HG02623 (cell line): ENCODE measurements at regions not wholly inside any gene's neighbourhood (a gene's known extent, or its start where the extent isn't known, plus 50 kb on each side); places are given as distances from the start of the nearest gene placed in this dataset.
A peak's percentile ranks its signal among the peaks of the same experiment; 100 is the strongest.

ENCODE experiments used
- ATAC-seq: cut with Tn5 transposase; IDR thresholded peaks from one replicate; pipeline ENCODE4 v1.9.1; 2021; ENCODE audit warnings: moderate library complexity; ENCODE audit not compliant: unreplicated experiment

DNA sequence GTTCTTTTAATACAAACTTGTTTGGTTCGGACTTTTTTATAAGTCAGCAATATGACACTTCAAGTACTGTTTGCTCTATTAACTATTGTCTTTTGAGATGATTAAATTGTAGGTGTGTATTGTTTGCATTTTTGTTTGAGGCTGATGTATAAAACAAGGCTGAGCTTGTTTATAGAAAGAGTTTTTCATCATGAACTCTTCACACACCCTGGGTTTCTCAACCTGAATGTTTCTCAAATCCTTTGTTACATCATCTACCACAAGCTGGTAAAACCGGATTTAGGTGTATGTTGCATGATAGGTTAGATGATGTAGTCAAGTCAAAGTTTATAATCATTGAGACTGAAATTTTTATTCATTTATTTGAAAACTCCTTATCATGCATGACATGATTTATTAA is 335.2 kb upstream of the LRATD1 start:
- ATAC-seq = no peak

- no peak for ATAC-seq
Observed at GRCh38 chr2:14297906-14298305, 334.6 kb upstream of the LRATD1 start.

DNA sequence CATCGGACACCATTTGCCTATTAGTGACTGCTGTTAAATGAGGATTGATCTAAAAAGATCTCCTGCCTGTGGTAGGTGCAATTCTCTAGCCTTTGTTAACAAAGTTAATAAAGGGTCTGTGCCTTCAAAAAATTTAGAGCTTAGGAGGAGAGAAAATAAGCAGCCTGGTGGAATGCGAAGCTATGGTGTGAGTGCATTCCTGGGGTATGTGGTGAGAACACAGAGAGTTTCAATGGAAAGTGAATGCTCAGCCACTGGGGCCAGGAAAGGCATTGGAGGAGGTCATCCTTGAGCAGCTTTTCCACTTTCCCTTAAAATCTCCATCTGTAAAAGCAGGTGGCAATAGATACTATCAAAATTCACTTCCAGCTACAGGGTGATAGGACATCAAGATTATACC is 331.2 kb upstream of the LRATD1 start:
- no peak for ATAC-seq

DNA sequence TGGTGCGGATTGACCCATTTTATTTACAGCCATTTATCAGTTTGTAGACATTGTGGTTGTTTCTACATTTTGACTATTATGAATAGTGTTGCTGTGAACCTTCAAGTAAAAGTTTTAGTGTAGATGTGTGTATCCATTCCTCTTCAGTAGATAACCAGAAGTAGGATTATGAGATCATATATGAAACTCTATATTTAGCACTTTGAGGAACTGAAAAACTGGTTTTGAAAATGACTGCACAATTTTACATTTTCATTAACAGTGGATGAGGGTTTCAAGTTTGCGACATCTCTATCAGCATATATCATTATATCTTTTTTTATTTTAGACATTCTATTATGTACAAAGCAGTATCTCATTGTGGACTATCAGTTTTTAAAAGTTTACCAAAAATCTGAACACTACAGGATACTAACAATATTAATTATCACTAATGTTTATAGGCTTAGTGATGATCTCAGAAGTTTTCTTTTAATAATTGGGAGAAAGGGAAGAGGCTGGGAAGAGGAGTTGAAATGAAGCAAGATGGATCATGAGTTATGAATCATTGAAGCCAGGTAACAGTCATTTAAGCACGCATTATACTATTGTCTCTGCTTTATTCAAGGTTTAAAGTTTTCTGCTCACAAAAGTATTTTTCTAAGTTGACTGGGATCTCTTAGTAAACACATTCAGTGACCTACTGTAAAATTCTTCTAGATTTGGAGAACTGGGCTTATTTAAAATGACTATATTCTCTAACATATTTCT is 329.0 kb upstream of the LRATD1 start:
- peak; percentile 89 for ATAC-seq

DNA sequence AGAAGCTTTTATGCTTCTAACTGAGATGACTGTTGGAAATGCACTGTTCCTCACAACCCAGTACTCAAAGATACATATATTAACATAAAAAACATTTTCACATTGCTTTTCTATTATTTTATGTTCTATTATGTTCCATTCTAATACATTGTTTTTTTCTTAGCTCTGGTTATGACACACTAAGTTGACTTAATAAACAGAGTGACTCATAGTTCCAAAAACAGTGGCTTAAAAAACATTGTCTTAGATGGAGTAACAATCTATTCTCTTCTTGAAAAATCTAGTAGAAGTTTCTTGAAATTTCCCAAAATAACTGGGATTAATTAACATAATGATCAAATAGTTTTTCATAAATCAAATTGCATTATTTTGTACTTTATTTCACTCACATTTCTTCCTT is 328.2 kb upstream of the LRATD1 start:
- ATAC-seq = no peak

GRCh38 chr2:14306268-14306861 is 326.2 kb upstream of the LRATD1 start:
- peak; percentile 42 for ATAC-seq

DNA sequence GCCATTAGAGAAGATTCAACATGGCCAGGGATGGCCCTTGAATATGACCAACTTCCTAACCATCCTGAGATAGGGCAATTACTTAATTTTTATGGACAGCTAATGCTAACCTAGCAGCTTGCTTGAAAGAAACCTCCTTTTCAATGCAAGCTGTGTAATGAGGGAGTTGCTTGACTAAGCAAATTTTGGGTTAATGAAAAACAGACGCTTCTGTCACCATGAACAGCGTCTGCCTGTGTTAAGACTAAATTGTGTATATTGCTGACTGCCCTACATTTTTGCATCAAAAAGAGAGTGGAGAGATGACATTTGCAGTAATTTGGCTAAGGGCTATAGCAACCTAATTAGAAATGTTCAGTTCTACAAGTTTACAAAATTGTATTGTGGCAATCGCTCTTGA is 319.2 kb upstream of the LRATD1 start:
- no peak for ATAC-seq

DNA sequence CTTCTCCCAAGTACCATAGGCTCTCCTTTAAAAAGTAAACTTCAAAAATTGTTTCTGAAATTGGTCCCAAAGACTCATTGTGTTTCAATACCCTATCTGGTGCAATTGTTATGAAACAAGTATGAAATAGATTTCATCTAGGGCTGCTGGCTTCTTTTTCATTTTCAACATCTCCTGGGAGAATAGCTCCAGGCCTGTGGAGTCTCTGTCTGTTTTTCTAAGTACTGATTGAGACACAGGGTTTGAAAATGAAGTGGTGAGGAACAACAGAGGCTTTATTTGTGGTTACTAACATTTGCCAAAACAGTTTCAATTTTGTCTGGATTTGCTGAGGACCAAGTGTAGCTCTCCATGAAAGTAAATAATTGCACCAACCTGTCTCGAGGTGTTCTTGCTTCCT is 315.9 kb upstream of the LRATD1 start:
- no peak for ATAC-seq

GRCh38 chr2:14321357-14321756 is 311.2 kb upstream of the LRATD1 start:
- ATAC-seq = no peak

DNA sequence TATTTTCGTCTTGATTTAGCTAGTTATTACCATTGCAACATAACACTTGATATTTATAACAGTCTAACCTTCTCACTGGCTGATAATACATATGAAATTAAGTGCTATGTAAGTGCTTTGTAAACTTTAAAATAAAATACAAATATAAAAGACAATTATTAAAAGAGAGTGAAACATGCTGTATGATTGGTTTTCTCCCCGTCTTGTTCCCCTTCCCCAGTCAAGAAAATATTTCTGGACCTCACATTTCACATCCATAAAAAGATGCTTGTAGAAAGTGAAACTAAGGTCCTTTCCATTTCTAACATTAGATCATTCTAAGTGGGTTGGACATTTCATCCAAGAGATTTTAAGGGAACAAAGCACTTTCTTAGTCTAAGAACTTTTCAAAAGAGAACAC is 310.2 kb upstream of the LRATD1 start:
- ATAC-seq = no peak

DNA sequence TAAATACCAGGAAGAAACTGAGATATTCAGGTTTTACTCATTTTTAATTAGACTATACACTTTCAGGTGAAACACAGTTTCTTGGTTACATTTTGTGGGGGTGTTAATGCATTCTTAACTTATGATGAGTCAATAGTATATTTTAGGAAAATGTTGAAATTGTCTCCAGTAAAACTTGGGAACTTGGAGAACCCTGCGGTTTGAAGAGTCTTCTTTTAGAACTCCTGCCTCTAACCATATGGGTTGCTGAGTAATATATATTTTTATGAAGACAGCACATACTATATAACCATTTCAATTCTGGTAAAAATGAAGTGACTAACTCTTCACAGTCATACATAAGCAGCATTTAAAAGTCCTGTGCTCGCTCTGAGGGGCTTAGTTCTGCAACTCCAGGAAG is 308.2 kb upstream of the LRATD1 start:
- ATAC-seq = no peak

DNA sequence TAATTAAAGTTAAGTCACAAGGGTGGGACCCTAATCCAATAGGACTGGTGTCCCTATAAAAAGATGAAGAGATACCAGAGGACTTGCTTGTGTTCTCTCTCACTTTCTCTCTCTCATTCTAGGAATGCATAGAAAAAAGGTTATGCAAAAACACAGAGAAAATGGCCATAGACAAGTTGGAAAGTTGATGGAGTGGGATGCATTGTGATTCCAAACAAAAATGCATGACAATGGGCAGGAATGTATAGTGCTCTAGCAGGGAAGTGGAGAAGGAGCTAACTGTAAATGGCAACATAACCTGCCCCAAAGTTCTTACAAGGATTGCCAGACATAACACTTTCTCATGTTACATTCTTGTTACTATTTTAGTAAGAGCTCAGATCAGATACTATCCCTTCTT is 301.6 kb upstream of the LRATD1 start:
- ATAC-seq = no peak

GRCh38 chr2:14336759-14337382 is 295.6 kb upstream of the LRATD1 start:
- ATAC-seq = no peak

GRCh38 chr2:14340703-14341102 is 291.8 kb upstream of the LRATD1 start:
- ATAC-seq = no peak

DNA sequence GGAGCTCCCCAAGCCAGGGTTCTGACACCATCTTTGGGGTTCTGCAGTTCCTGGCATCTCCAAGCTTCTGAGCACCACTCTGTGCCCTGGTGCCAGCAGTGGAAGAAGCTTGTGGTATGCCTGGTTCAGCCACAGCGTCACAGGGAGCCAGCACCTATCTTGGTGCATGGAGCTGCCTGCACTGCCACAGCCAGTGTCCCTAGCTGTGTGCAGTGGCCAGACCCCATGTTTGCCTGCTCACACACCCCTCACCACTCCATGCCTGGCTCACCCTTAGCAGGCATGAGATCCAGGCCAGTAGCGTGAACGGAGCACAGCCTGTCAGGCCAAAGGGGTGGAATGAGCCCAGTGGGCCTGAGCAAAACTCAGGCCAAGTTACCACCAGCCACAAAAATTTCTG is 290.2 kb upstream of the LRATD1 start:
- no peak for ATAC-seq

DNA sequence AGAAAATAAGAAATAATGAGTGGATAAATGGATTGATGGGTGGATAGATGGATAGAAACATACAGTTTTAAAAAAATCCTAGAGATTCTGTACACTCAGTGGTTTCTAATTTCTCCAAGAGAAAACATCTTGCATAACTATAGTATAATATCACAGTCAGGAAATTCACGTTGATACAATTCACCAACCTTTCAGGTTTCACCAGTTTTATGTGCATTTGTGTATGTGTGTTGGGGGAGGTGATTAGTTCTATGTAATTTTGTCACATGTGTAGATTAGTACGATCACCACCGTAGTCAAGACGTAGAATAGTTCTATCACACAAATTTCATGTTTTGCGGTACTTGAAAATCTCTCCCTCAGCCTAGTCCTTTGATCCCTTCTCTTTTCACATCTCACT is 288.2 kb upstream of the LRATD1 start:
- no peak for ATAC-seq

DNA sequence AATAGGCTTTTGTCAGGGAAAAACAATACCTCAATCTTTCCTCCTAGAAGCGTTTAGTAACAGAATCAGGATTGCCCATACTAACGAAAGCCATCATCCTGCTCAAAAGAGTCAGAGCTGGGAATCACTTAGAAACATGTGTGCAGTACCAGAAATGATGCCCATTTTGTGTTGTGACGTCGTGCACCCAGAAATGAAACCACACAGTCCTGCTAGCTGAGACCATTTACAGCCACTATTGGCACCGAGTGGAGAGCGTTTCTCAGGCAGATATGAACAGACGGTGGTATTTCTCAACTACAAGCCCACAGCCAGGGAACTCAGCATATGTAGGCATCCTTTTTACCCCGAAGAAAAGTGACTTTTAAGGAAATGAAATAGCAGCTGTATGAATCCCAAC is 284.3 kb upstream of the LRATD1 start:
- no peak for ATAC-seq

GRCh38 chr2:14350856-14351255 is 281.7 kb upstream of the LRATD1 start:
- no peak for ATAC-seq

GRCh38 chr2:14352067-14352466 is 280.4 kb upstream of the LRATD1 start:
- ATAC-seq = no peak

GRCh38 chr2:14354231-14354630 is 278.3 kb upstream of the LRATD1 start:
- ATAC-seq = no peak

DNA sequence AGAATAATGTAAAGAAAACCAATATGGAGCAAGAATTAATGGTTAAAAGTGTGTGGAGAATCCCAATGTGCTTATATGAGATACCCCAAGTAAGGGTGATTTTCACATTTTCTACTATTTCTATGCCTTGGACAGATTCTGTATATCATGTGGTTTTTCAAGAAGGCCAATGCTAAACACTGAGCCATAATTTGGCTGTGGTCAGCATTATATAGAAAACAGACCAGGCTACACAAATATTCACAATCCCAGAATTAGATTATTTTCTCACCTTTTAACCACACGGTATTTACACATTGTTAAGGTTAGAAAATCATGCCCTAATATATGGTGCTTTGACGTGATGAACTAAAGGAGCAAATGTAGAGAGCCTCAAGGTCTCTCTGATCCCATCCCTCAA is 277.4 kb upstream of the LRATD1 start:
- ATAC-seq = no peak

- ATAC-seq = no peak
Observed at GRCh38 chr2:14358339-14358738, 274.2 kb upstream of the LRATD1 start.
